Uterus (tissue), 2 donors: ENCODE measurements at regions not wholly inside any gene's neighbourhood (a gene's known extent, or its start where the extent isn't known, plus 50 kb on each side); places are given as distances from the start of the nearest gene placed in this dataset.

Experiments used
- CTCF ChIP-seq, 4 experiments: fragments of 200-600 bp in 2 of 4; fragments of 450-650 bp in 2 of 4; sonication (generic) in 2 of 4; IDR thresholded peaks; one replicate each; pipeline ENCODE4 v1.5.1; 2016 to 2019; ENCODE audit warnings: antibody characterized with exemption in 4 of 4, mild to moderate bottlenecking in 2 of 4, moderate library complexity in 1 of 4
- POLR2A ChIP-seq, 2 donors: fragments of 450-650 bp; IDR thresholded peaks; one replicate each; pipeline ENCODE4 v1.6.1; 2016; ENCODE audit warnings: antibody characterized with exemption in 2 of 2, mild to moderate bottlenecking in 1 of 2, moderate library complexity in 1 of 2

DNA sequence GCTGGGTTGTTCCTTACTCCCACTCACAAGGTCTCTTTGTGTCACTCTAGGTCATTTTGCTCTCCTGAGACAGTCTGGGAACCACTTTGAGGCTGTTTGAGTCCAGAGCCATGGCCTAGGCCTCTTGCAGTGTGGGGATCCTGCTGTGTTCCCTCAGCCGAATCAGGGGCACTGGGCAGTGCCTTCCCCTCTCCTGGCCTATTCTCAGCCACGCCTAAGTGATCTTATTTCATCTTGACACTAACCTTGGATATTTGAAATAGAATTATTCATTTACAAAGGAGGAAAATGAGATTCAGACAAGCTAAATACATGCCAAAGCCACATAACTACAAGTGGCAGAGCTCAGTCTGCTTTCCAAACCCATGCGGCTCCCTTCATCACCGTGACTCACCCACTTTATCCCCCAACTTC lies 557.2 kb upstream of the TBL1XR1 start:
- no peak for TF ChIP-seq CTCF (IDR thresholded peaks at IDR 0.05)
- no peak for TF ChIP-seq POLR2A (IDR thresholded peaks at IDR 0.05)
